Chondrocyte (in vitro differentiated cells): ENCODE measurements at regions not wholly inside any gene's neighbourhood (a gene's known extent, or its start where the extent isn't known, plus 50 kb on each side); places are given as distances from the start of the nearest gene placed in this dataset.

Source experiments
- DNase-seq: peaks from one replicate; pipeline ENCODE4 v3.0.0; 2021; ENCODE audit warnings: mixed read lengths, low spot score
- H3K27ac Mint-ChIP-seq: one replicate; pipeline ENCODE4 v1.8.0; 2021; ENCODE audit warnings: mild to moderate bottlenecking, moderate library complexity, mixed read lengths; ENCODE audit not compliant: unreplicated experiment
- H3K27me3 Mint-ChIP-seq: 2 replicates; pipeline ENCODE4 v1.8.0; 2021; ENCODE audit warnings: low read depth, mixed read lengths
- H3K36me3 Mint-ChIP-seq: 2 replicates; pipeline ENCODE4 v1.8.0; 2021; ENCODE audit warnings: low read depth, mixed read lengths
- H3K4me1 Mint-ChIP-seq: 2 replicates; pipeline ENCODE4 v1.8.0; 2021; ENCODE audit warnings: low read depth, mild to moderate bottlenecking, mixed read lengths
- H3K4me3 Mint-ChIP-seq: one replicate; pipeline ENCODE4 v1.8.0; 2021; ENCODE audit warnings: mild to moderate bottlenecking, moderate library complexity, mixed read lengths; ENCODE audit not compliant: unreplicated experiment
- H3K9me3 Mint-ChIP-seq: 2 replicates; pipeline ENCODE4 v1.8.0; 2021; ENCODE audit warnings: low read depth, mixed read lengths
- TF ChIP-seq, protein P1 (sequence below): fragments of 200-600 bp; sonication (generic); IDR thresholded peaks from 2 replicates; pipeline ENCODE4 v1.5.0; 2021; ENCODE audit warnings: antibody characterized with exemption, mild to moderate bottlenecking, moderate library complexity

DNA sequence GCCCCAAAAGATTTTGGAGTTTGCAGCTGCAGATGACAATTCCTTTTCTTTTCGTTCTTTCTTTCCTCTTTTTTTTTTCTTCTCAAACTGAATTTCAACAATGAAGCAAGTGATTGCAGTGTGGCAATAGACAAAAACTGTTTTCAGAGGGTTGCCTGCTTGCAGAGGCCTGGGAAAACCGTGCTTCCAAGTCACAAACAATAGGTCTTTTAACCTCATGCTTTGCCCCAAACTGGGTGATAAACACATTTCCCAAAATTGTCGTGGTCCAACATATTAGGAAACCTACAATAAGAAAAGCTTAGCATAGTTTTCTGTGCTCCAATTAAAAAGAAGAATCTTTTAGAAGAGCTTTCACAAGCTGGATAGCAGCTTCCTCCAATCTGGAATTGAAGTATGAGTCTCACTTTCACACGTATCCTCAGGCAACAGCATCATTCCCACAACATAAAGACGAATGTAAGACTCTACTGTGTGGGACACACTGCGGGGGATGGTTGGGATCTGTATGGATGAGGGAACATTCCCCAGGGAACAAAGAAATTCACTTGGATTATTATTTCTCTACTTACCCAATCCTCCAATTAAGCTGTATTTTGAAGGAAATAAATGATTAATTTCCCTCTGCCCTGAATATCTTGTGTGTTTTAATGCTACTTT is 656.1 kb downstream of the RNF144A start:
- DNase-seq: no peak
- TF ChIP-seq, protein P1, sequence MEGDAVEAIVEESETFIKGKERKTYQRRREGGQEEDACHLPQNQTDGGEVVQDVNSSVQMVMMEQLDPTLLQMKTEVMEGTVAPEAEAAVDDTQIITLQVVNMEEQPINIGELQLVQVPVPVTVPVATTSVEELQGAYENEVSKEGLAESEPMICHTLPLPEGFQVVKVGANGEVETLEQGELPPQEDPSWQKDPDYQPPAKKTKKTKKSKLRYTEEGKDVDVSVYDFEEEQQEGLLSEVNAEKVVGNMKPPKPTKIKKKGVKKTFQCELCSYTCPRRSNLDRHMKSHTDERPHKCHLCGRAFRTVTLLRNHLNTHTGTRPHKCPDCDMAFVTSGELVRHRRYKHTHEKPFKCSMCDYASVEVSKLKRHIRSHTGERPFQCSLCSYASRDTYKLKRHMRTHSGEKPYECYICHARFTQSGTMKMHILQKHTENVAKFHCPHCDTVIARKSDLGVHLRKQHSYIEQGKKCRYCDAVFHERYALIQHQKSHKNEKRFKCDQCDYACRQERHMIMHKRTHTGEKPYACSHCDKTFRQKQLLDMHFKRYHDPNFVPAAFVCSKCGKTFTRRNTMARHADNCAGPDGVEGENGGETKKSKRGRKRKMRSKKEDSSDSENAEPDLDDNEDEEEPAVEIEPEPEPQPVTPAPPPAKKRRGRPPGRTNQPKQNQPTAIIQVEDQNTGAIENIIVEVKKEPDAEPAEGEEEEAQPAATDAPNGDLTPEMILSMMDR: no peak
- Mint-ChIP-seq H3K27ac (no peak overlapping the region), H3K36me3 (peaks cover 4% of the 10 kb centered on the region), H3K27me3 (peaks cover 2% of the 10 kb centered on the region), H3K4me3 (no peak overlapping the region), H3K4me1 (no peaks in the 10 kb centered on the region), H3K9me3 (peaks cover 11% of the 10 kb centered on the region)

DNA sequence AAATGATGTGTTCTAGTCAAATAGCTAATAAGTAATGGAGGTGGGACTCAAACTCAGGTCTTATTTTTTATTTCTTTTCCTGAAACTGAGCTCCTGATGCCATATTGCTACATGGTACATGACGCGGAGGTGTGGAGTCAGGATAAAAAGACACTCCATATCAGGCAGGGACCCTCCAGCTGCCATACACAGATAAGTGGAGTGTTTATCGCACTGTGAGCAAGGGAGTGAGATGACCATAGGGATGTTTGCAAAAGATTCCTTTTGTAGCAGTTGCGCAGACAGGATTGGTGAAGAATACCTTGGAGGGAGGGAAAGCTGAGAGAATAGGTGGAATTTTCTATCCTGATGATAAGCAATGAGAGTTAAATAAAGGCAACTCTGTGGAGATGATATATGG is 657.2 kb downstream of the RNF144A start:
- Mint-ChIP-seq H3K9me3 (peaks cover 20% of the 10 kb centered on the region), H3K36me3 (peaks cover 4% of the 10 kb centered on the region), H3K4me1 (no peaks in the 10 kb centered on the region), H3K4me3 (no peak overlapping the region), H3K27ac (no peak overlapping the region), H3K27me3 (peaks cover 2% of the 10 kb centered on the region)
- no peak for DNase-seq
- TF ChIP-seq, protein P1: no peak

DNA sequence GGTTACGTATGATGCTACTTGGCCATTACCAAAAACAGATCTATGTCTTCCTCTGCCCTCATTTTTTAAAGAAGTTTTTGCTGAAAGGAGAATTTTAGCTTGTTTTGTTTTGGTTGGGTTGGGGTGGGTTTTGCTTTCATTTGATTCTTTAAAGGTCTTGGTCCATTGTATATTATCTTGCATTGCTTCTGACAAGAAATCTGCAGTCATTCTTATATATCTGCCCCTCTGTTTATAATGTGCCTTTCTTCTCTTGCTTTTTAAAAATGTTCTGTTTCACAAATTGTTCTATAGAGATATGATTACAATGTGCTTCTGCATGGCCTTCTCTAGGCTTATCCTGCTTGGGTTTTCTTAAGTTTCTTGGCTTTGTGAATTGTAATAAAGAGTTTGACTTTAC is 660.6 kb downstream of the RNF144A start:
- peaks cover 24% of the 10 kb centered on the region for H3K9me3 Mint-ChIP-seq
- H3K36me3 Mint-ChIP-seq: peaks cover 4% of the 10 kb centered on the region
- no peaks in the 10 kb centered on the region for H3K4me1 Mint-ChIP-seq
- peaks cover 2% of the 10 kb centered on the region for H3K27me3 Mint-ChIP-seq
- TF ChIP-seq, protein P1: no peak
- H3K4me3 Mint-ChIP-seq: no peak overlapping the region
- no peak overlapping the region for H3K27ac Mint-ChIP-seq
- DNase-seq: no peak

DNA sequence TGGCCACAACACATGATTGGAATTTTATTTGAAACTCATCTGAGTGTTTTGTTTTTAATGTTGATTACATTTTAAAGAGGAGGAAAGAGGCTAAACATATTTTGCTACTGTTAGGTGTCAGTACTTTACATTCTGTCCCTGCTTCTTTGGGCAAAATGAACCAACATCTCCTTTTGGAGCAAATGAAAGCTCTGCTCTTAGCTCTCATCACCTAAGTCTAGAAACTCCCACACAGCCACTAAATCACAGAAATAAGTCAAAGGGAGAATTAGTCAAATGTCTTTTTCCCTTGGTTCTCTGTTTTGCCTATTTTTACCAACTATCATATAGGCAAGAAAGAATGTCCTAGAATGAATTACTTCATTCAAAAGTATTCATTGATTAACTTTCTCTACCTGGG is 666.8 kb downstream of the RNF144A start:
- DNase-seq: no peak
- no peaks in the 10 kb centered on the region for H3K4me1 Mint-ChIP-seq
- TF ChIP-seq, protein P1: no peak
- no peak overlapping the region for H3K4me3 Mint-ChIP-seq
- no peaks in the 10 kb centered on the region for H3K36me3 Mint-ChIP-seq
- peaks cover 6% of the 10 kb centered on the region for H3K27me3 Mint-ChIP-seq
- H3K9me3 Mint-ChIP-seq: peaks cover 6% of the 10 kb centered on the region
- no peak overlapping the region for H3K27ac Mint-ChIP-seq

DNA sequence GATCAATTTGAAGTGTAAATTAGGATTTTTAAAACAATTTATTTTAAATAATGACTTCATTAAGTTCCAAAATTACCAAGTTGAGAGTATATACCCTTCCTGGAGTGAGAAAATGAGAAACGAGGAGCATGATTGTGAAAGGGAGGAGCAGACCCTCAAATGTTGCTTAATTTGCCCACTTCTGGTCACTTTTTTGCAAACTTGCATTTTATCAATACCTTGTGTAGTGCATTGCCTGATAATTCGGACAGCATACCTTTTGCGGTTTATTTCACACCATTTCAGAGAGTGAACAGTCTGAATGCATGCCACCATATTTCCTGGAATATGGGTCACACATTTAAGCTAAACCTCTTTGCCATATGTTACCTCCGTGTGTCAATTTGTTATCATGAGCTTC is 669.7 kb downstream of the RNF144A start:
- no peaks in the 10 kb centered on the region for H3K4me1 Mint-ChIP-seq
- H3K9me3 Mint-ChIP-seq: no peaks in the 10 kb centered on the region
- no peaks in the 10 kb centered on the region for H3K36me3 Mint-ChIP-seq
- DNase-seq: no peak
- TF ChIP-seq, protein P1: no peak
- no peak overlapping the region for H3K27ac Mint-ChIP-seq
- H3K27me3 Mint-ChIP-seq: peaks cover 6% of the 10 kb centered on the region
- no peak overlapping the region for H3K4me3 Mint-ChIP-seq
